GM18511 (cell line): ENCODE measurements at regions not wholly inside any gene's neighbourhood (a gene's known extent, or its start where the extent isn't known, plus 50 kb on each side); places are given as distances from the start of the nearest gene placed in this dataset.

ENCODE experiments used
- ATAC-seq: cut with Tn5 transposase; IDR thresholded peaks from one replicate; pipeline ENCODE4 v1.9.1; 2021; ENCODE audit warnings: mild to moderate bottlenecking, moderate library complexity; ENCODE audit not compliant: unreplicated experiment

DNA sequence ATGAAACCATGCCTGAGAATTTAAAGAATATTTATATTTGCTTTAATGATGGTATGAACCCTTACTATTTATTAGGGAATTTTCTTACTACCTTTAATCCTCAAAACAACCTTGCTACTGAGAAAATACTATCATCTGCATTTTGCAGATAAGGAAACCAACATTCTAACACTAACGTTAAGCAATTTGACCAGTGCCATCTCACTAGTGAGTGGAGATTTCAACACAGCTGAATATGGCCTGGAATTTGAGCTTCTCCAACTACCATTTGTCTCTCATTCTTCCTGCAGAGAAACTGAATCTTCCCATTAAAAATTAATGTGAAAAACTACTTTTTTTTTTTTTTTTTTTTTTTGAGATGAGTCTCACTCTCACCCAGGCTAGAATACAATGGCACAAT, 380.9 kb upstream of the SMIM31 start:
- no peak for ATAC-seq

DNA sequence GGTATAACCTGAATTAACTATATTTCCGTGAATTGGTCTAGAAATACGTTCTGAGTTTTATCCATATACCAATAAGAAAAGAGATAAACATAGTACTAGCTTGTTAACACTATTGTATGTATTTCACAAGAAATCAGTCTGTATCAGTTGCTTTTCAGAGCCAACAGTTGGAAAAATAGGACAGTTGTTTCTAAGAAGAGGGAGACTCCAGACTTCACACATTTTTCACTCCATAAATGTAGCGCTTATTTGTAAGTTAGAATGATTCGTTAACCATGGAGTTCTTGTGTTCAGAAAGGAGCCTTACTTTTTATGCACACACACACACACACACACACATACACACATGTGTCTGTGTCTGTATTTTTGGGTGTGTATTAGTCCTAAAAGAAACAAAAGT, 376.7 kb upstream of the SMIM31 start:
- no peak for ATAC-seq

DNA sequence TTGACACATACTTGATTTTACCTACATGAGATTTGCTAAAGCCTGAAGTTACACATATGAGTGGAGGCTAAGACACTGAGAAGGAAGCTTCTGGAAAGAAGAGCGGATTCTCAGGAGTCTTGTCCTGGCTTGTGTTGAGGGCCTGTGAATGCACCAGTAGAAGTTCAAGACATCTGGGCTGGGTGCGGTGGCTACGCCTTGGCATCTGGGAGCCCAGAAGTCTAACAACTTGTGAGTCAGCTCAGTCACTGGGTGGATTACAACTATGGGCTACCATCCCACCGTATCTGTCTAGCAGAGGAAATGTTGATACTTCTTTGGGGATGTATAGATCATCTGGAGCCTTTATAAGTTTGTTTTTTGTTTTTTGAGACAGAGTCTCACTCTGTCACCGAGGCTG, 375.6 kb upstream of the SMIM31 start:
- no peak for ATAC-seq

DNA sequence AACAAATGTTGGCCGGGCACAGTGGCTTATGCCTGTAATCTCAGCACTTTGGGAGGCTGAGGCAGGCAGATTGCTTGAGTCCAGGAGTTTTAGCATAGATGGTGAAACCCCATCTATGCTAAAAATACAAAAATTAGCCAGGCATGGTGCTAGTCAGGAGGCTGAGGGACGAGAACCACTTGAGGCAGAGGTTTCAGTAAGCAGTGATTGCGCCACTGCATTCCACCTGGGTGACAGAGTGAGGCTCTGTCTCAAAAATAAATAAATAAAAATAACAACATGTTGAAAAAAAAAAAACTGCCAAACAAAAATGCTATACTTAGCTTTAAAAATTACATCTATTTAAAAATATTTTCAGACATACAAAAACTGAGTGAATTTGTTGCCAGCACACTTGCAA, 374.2 kb upstream of the SMIM31 start:
- no peak for ATAC-seq

DNA sequence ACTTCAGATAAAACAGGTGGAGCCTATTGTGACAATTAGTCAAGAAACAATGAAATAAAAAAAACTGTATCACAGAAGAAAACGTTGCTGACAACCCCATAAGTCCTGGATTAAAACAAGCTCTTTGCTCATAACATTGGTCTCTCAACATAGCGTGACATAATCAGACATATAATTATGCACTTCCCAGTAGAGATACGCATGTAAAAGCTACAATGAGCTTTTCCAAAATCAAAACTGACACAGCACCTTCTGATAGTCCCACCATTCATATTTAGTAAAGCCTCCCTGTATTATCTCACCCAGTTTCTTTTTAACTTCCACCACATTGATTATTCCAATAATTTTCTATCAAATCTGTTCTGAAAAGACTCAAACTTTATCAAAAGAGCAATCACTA, 372.1 kb upstream of the SMIM31 start:
- no peak for ATAC-seq

DNA sequence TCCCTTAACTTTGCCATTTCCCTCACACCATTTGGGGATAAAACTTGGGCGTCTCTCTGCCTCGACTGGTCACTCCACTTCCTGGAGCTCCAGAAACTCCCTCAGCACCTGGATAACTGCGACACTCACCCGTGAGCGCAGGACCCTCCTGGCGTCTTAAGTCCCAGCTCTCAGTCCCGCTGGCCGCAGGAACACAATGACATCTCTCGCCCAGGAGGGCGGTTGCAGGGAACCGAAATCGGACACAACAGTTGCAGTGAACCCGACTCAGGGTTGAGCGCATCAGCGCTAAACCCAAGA, 370.9 kb upstream of the SMIM31 start:
- no peak for ATAC-seq

DNA sequence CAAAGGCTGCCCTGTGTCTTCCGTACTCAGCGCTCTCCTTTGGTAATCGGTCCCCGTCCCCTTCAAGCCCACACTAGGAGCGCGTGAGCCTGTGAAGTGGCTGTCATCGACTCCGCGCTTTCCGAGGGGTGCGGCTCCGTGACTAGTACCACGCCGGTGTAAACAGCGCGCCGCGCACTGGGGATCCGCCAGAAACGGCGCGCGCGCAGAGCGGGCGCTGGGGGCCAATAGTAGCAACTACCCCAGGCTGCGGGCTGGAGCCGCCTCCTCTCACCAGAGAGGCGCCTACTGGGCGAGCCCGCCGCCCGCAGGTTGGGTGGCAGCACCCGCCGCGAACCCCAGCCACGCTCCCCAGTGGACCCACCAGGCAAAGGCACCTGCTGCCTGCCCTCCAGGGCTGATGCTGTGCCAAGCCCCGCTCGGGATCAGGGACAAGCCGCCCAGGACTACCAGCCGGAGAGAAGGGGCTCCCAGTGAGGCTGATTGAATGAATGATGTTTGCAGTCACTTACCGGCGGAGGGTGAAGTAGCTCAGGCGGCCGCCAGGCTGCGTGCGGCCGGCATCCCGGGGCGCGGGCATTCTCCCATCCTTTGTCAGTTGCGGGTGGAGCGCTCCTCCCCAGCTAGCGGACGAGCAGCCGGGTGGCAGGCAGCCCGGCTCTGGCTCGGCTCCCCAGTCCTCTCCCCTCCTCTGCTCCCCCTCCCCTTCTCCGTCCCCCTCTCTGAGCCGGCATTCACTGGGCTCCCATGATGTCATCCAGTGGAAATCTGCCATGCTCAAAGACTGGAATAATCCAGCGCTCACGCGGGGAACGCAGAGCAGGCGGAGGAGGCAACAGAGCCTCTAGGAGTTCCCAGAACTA, 370.3 kb upstream of the SMIM31 start:
- no peak for ATAC-seq

DNA sequence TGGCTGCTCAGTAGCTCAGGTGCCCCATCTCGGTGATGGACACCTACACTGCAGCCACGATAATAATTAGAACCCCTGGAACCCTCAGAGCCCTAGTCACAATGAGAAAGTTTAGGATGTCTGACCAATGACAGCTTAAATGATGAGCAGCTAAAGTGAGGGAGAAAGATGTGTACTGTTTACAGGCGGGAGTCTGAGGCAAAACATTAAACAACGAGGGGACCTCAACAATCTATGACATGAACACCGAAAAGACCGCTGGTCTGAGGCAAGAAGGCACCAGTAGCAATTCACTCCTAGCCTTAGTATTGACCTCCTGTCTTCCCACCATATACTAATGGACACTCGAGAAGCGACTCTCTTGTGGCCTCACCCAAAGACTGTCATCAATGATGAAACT, 369.5 kb upstream of the SMIM31 start:
- no peak for ATAC-seq

DNA sequence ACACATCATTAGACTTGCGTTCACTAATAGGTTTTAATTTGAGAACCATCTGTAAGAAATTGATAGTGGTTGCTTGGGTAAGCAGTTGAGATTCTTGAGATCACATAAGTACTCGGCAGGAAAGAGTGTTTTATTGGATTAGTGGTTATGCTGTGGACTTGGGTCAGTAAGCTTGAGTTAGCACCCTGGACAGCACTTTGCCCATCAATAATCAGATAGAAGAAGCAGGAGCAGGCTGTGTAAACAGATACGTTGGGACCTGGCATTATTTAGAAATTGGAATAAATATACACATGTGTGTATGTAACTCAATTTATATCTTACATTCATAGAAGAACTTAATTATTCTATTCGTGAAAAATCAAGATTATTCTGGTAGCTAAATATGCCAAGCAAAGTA, 357.5 kb upstream of the SMIM31 start:
- no peak for ATAC-seq

DNA sequence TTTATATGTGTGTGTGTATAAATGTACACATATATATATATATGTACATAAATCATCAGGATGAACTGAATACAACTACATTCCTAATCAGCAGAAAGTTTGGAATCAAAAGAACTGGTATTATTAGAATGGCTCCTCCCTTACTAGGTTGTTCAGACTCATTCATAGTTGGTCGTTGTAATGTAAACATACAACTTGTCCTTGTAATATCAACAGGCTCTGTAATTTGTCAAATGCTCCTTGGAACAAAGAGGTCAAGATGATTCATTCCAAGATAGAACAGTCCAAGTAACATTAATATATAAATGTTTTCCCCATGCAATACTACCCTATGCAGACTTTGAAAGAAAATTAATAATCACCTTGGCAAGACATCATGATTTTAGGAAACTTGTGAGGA, 351.4 kb upstream of the SMIM31 start:
- ATAC-seq = no peak

DNA sequence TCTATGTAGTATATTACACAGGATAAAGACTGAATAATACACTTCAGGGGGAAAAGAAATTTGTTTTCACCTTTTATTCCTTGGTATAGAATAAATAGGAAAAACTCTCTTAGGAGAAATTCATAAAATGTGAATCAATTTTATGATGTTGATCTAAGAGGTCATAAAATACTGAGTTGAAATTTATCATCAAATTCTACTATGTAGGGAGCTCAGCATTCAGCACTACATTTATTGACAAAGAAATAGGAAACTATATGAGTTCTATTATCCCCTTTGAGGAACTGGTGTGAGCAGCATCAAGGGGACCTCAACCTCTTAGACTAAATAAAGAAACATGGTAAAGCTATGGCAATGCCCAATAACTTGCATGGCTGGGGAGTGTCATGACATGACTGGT, 348.2 kb upstream of the SMIM31 start:
- ATAC-seq = no peak

DNA sequence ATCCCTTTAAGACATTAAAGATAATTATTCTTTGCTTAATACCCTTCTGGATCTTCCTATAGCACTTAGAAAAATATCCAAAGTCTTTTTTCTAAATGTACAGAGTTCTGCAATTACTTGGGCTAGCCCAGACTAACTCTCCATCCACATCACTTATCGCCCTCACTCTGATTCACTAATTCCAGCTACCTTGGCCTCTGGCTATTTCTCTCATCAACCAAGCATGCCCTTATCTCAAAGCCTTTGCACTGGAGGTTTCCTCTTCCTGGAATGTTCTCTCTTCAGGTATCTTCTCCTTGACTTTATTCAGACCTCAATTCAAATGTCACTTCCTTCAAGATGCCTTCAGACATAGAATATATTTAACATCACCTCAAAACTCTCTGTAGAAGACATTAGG, 345.1 kb upstream of the SMIM31 start:
- no peak for ATAC-seq

DNA sequence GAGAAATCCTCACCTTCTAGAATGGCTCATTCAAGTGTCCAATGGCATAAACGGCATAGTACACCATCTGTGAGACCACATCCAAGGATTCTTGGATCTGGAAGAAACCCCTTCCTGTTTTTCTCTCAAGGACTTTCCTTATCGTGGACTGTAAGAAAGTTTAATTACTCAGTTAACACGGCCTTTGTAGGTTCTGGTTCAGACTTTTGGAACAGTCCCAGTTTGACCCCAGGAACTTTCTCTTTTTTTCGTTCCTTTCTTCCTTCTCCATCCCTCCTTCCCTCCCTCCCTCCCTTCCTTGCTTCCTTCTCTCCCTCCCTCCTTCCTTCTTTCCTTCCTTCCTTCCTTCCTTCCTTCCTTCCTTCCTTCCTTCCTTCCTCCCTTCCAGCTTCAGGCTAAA, 343.5 kb upstream of the SMIM31 start:
- no peak for ATAC-seq

DNA sequence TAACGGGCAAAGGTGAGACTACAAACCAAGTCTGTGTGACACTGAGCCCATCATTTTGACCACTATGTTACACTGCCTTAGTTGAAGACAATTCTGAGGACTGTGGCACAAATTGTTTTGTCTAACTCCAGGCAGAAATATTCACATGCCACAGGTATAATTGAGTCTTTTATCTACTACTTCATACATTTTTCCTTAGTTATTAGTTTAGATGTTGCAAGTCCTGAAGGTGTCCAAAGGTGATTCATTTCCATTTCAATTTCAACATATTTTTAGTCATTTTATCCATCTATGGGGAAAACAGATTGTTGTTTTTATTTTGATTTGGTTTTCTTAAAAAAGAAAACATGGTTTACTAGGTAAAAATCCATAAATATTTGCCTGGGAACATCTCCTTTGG, 341.7 kb upstream of the SMIM31 start:
- ATAC-seq = no peak

DNA sequence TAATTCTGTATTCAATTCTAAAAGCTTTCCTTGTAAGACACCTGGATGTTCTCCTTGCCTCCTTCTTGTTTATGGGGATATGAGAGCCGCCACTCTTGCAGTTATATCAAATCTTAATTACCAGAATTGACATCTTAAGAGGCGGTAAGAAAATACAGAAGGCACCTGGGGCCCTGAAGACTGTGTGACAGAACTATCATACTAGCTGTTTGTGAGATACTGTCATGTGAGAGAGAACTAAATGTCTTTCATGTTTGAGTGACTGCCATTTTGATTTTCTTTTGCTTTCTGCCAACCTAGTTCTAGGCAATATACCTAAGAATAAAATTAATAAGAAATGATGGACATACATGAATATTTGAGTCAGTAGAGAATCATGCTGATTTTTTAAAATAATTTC, 340.2 kb upstream of the SMIM31 start:
- no peak for ATAC-seq

DNA sequence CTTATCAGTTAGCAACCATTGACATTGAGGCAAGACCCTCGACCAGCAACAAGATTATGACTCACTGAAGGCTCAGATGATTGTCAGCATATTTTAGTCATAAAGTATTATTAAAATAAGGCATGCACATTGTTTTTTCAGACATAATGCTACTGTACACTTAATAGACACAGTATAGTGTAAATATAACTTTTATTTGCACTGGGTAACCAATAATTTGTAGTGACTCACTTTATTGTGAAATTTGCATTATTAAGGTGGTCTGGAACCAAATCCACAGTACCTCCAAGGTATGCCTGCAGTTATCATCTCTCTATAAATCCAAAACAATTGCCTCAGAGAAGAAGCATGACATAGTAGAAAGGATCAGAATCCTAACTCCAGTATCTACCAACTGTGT, 330.1 kb upstream of the SMIM31 start:
- ATAC-seq = no peak

DNA sequence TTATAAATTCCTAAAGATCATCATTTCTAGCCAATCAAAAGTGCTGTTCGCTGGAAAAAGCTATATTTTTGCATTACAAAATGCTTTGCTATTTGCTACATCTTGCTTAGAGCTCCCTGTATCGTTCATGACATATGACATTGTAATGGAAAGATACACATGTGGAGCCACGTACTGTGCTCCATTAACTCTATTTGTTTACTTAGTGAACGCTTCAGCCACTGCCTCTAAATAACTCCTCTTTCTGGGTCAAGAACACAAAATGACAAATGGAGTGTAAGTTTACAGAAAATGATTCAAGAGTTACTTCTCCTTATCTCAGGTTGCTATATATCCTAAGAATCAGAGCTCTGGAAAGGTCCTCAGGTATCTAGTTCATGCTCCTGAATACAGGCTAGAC, 329.1 kb upstream of the SMIM31 start:
- no peak for ATAC-seq

DNA sequence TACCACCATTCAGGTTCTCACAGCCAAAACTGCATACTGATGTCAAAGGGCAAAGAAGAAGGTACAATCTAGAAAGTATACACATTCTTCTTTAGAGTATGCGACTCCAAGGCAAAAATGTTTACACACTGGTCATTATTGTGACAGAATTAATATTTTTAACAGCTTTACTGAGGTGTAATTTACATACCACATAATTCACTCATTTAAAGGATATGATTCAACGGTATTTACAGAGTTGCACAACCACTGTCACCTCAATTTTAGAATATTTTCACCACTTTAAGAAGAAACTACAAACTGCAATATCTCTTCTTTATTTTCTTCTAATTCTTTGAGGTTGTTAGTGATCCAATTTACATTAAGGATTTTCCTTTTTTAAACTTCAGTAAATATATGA, 325.4 kb upstream of the SMIM31 start:
- no peak for ATAC-seq

DNA sequence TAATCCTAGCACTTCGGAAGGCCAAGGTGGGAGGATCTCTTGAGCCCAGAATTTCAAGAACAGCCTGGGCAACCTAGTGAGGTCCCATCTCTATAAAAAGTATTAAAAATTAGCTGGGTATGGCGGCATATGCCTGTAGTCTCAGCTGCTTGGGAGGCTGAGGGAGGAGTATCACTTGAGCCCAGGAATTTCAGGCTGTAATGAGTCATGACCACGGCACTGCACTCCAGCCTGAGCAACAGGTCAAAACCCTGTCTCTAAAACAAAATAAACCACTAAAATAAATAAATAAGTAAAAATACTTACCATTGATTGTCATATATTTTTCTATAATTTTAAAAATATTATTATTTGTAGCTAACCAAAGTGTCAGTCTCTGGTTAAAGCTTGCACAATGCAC, 315.6 kb upstream of the SMIM31 start:
- no peak for ATAC-seq

DNA sequence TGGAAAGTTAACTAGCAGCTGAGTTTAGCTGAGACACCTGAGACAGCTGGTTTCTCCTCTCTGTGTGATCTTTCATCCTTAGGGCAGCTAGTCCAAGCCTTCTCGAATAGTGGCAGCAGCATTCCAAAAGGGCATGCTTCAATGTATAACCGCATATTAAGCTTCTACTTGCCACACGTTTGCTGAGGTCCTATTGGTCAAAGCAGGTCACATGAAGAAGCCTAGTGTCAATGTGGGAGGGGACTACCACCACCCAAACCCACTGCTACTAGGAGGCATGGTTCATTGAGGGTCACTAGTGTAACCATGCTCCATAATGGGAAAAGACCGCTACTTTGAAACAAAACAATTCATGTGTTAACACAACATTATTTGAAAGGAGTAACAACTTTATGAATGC, 314.9 kb upstream of the SMIM31 start:
- no peak for ATAC-seq

DNA sequence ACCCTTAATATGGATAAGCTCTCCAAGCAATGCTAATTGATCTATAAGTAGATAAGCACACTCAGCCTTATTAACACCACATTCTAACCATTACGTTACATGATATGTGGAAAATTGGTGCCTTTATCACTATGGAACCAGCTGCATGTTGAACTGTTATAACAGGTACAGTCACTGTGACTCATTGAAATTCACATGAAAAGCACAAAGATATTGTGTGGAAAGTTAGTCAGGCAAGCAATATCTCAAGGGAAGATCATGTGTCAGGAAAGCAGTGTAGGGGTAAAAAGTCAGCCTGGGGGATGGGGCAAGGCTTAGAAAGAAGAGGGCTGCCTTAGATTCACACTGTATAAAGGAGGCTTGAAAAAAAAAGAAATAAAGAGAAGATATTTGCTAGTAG, 313.7 kb upstream of the SMIM31 start:
- no peak for ATAC-seq

DNA sequence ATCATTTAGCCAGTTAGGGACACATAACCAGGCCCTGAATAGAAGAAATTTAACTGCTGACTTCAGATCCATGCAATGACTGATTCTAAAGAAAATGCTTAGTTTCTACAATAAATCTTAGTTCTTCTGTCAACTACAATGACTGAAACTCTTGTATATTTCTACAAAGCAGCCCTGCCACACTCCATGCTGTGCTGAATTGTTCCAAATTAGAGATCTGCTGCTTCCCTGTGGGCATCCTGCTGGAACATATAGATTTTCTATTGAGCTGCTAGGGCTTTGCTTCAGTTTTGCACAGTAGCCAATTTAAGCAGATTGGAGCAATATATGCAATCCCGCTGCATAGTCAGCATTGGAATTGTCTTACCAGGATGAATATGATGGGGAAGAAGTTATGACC, 312.8 kb upstream of the SMIM31 start:
- ATAC-seq = no peak

DNA sequence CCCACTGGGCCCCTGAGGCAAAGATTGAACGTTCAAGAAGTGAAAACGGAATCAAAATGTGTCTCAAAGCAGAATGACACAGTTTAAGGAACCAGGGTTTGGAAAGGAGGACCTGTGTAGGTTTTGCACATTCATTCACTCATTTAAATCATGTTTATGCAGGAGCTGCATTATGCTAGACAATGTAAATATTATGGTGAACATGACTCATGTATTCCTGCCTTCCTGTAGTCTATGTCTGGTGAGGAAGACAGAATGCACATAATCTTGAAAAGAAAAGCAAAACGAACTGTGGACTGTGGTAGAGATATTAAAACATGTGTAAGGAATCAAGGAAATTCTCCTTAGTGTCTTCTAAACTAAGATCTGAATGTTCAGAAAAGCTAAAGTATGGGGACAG, 311.8 kb upstream of the SMIM31 start:
- ATAC-seq = no peak
